IMR-90 (cell line): ENCODE measurements at regions not wholly inside any gene's neighbourhood (a gene's known extent, or its start where the extent isn't known, plus 50 kb on each side); places are given as distances from the start of the nearest gene placed in this dataset.

Source experiments
- ATAC-seq: fragments of 200-7000 bp; cut with Tn5 transposase; 2 replicates; pipeline ENCODE4 v1.9.1; 2020; ENCODE audit warnings: low read depth, mild to moderate bottlenecking, moderate library complexity
- BruUV-seq: library from RNA; stranded (reverse); fragments of 400-500 nt; replicated peaks from 2 replicates; lab custom pipeline; 2021; lab: Mats Ljungman, UMichigan
- CTCF ChIA-PET: fragments of 300-600 bp; formaldehyde crosslinking; extraction: SDS; loops from one replicate; lab custom pipeline; 2021; ENCODE audit warnings: antibody characterized with exemption; lab: Yijun Ruan, JAX
- POLR2A ChIA-PET: fragments of 300-600 bp; sonication (Branson Sonifier 250); formaldehyde crosslinking; loops from one replicate; lab custom pipeline; 2022; ENCODE audit warnings: antibody characterized with exemption; ENCODE audit not compliant: unreplicated experiment; lab: Charles Lee
- DNase-seq: peaks from one replicate; pipeline ENCODE4 v3.0.0; 2013
- H2AFZ ChIP-seq: replicated peaks from 2 replicates; pipeline ENCODE3; 2013; ENCODE audit warnings: low read length, mild to moderate bottlenecking; ENCODE audit not compliant: poor library complexity
- H2AK5ac ChIP-seq: 2 replicates; pipeline ENCODE4 v1.6.1; 2013; ENCODE audit warnings: low read depth, low read length, inconsistent platforms
- H2AK9ac ChIP-seq: replicated peaks from 2 replicates; pipeline ENCODE3; 2013; ENCODE audit warnings: mild to moderate bottlenecking, low read depth, low read length, moderate library complexity; ENCODE audit not compliant: poor library complexity
- H2BK120ac ChIP-seq: 2 replicates; pipeline ENCODE4 v1.6.1; 2013; ENCODE audit warnings: low read depth, low read length, inconsistent platforms
- H2BK15ac ChIP-seq: 3 replicates; pipeline ENCODE4 v1.6.1; 2013; ENCODE audit warnings: low read depth, low read length, inconsistent platforms
- H2BK20ac ChIP-seq: 2 replicates; pipeline ENCODE4 v1.6.1; 2013; ENCODE audit warnings: low read depth, mild to moderate bottlenecking, inconsistent platforms, low read length, moderate library complexity
- H2BK5ac ChIP-seq: 2 replicates; pipeline ENCODE4 v1.6.1; 2013; ENCODE audit warnings: mild to moderate bottlenecking, low read depth, low read length, inconsistent platforms; ENCODE audit not compliant: poor library complexity, severe bottlenecking
- H3K14ac ChIP-seq: replicated peaks from 2 replicates; pipeline ENCODE4 v1.6.1; 2013; ENCODE audit warnings: low read depth, low read length, inconsistent platforms
- H3K18ac ChIP-seq: 2 replicates; pipeline ENCODE4 v1.6.1; 2013; ENCODE audit warnings: low read depth, low read length, control low read depth
- H3K23ac ChIP-seq: 2 replicates; pipeline ENCODE4 v1.6.1; 2013; ENCODE audit warnings: low read depth, low read length, inconsistent platforms
- H3K27ac ChIP-seq: 2 replicates; pipeline ENCODE4 v1.5.1; 2013; ENCODE audit warnings: mild to moderate bottlenecking, control low read depth, low read length; ENCODE audit not compliant: insufficient read depth
- H3K27me3 ChIP-seq: 2 replicates; pipeline ENCODE4 v1.6.1; 2013; ENCODE audit warnings: low read length; ENCODE audit not compliant: control insufficient read depth, insufficient read depth
- H3K36me3 ChIP-seq: 2 replicates; pipeline ENCODE4 v1.6.1; 2013; ENCODE audit warnings: low read length, mixed read lengths; ENCODE audit not compliant: control insufficient read depth, insufficient read depth
- H3K4ac ChIP-seq: 2 replicates; pipeline ENCODE4 v1.6.1; 2013; ENCODE audit warnings: low read depth, low read length, inconsistent platforms
- H3K4me1 ChIP-seq: 2 replicates; pipeline ENCODE4 v1.6.1; 2013; ENCODE audit warnings: low read length, mixed read lengths; ENCODE audit not compliant: control insufficient read depth, insufficient read depth
- H3K4me2 ChIP-seq: 2 replicates; pipeline ENCODE4 v1.6.1; 2013; ENCODE audit warnings: low read depth, mild to moderate bottlenecking, control low read depth, low read length, moderate library complexity
- H3K4me3 ChIP-seq: 2 replicates; pipeline ENCODE4 v1.5.1; 2013; ENCODE audit warnings: low read depth, mild to moderate bottlenecking, control low read depth, low read length, moderate library complexity; ENCODE audit not compliant: insufficient read depth
- H3K56ac ChIP-seq: 2 replicates; pipeline ENCODE4 v1.6.1; 2013; ENCODE audit warnings: low read length, inconsistent platforms; ENCODE audit not compliant: insufficient read depth; ENCODE audit errors: extremely low read depth
- H3K79me1 ChIP-seq, 2 experiments: 2 replicates each; pipeline ENCODE4 v1.6.1; 2013; ENCODE audit warnings: low read length in 2 of 2, inconsistent platforms in 1 of 2, low read depth in 1 of 2
- H3K9ac ChIP-seq: 2 replicates; pipeline ENCODE4 v1.6.1; 2013; ENCODE audit warnings: low read depth, low read length, control low read depth
- H3K9me1 ChIP-seq: 2 replicates; pipeline ENCODE4 v1.6.1; 2013; ENCODE audit warnings: low read length, inconsistent platforms; ENCODE audit not compliant: insufficient read depth
- H3K9me3 ChIP-seq: 2 replicates; pipeline ENCODE4 v1.6.1; 2013; ENCODE audit warnings: low read length; ENCODE audit not compliant: control insufficient read depth, insufficient read depth
- H4K20me1 ChIP-seq: 2 replicates; pipeline ENCODE4 v1.6.1; 2013; ENCODE audit warnings: low read length, inconsistent platforms; ENCODE audit not compliant: insufficient read depth
- H4K5ac ChIP-seq: 2 replicates; pipeline ENCODE4 v1.6.1; 2013; ENCODE audit warnings: mild to moderate bottlenecking, low read depth, low read length, control low read depth
- H4K8ac ChIP-seq, 2 experiments: 2 replicates each; pipeline ENCODE4 v1.6.1; 2013; ENCODE audit warnings: low read depth in 2 of 2, low read length in 2 of 2, control low read depth in 1 of 2, inconsistent platforms in 1 of 2
- H4K91ac ChIP-seq: 2 replicates; pipeline ENCODE4 v1.6.1; 2013; ENCODE audit warnings: low read depth, low read length, inconsistent platforms; ENCODE audit not compliant: insufficient read depth
- MAFK ChIP-seq: IDR thresholded peaks from 2 replicates; pipeline ENCODE4 v1.6.1; 2012; ENCODE audit warnings: low read depth, low read length, improper control_type of control experiment
- WGBS, 2 experiments: methylation state at CpG; one replicate each; pipeline versions ENCODE4 v1.1.5 to v1.1.7; 2013; ENCODE audit warnings: missing lambda C conversion rate in 2 of 2; ENCODE audit not compliant: insufficient read length in 1 of 2; ENCODE audit errors: extremely low coverage in 2 of 2; 5-methylcytosine and 5-hydroxymethylcytosine counted together
- dilution Hi-C: fragments of 300-500 bp; cut with HindIII; formaldehyde crosslinking; loops from one replicate; pipeline ENCODE4 v1.14.3; 2018; ENCODE audit warnings: low sequenced_read_pairs; ENCODE audit not compliant: unreplicated experiment
- in situ Hi-C: fragments of 300-500 bp; cut with MboI; formaldehyde crosslinking; loops from 3 replicates; pipeline ENCODE4 v1.14.3; 2019; ENCODE audit warnings: low sequenced_read_pairs, inconsistent platforms, mixed read lengths
- intact Hi-C: fragments of 100-400 bp; cut with micrococcal nuclease; formaldehyde crosslinking; loops from 2 replicates; pipeline ENCODE4 v1.10.0; 2022

DNA sequence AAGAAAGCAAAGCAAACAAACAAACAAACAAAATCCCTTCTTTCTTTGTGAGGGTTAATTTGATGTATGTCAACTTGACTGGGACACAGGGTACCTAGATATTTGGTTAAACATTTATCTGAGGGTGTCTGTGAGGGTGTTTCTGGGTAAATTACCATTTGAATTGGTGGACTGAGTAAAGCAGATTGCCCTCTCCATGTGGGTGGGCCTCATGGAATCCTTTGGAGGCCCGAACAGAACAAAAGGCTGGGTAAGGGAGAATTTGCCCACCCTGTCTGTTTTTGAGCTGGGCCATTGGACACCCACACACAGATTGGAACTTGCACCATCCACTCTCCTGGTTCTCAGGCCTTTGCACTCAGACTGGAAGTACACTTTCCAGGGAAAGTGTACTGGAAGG lies 628.8 kb upstream of the CITED2 start:
- Histone ChIP-seq H2AK9ac (no peak overlapping the region), H4K5ac (peak overlapping the region; percentile 30; the same call in 1 of the 2 replicates), H4K8ac (peak overlapping the region in 1 of 2 experiments; percentile 66; a peak in 2 of 4 replicates), H4K91ac (peak overlapping the region; percentile 56), H3K79me1 (no peaks in the 10 kb centered on the region), H2BK5ac (no peak overlapping the region), H3K9ac (no peak overlapping the region), H4K20me1 (no peaks in the 10 kb centered on the region), H3K56ac (peak overlapping the region; percentile 33; the same call in 1 of the 2 replicates), H2BK15ac (peak overlapping the region; percentile 71; the same call in 2 of the 3 replicates), H3K27me3 (no peaks in the 10 kb centered on the region), H3K4me1 (peaks cover 2% of the 10 kb centered on the region; the same call in 1 of the 2 replicates), H3K27ac (no peak overlapping the region), H3K9me3 (no peaks in the 10 kb centered on the region), H3K4me3 (no peak overlapping the region), H2AFZ (peak overlapping the region; percentile 72), H3K36me3 (no peaks in the 10 kb centered on the region), H3K23ac (no peak overlapping the region), H2AK5ac (0 out of 2 replicates have a peak overlapping the region, but pooled peaks have one; percentile 78), H3K4me2 (no peak overlapping the region), H2BK20ac (peak overlapping the region; percentile 86), H3K4ac (peak overlapping the region; percentile 79), H3K18ac (no peak overlapping the region), H2BK120ac (peak overlapping the region; percentile 77), H3K9me1 (no peaks in the 10 kb centered on the region), H3K14ac (peak overlapping the region; percentile 83; the same call in 1 of the 2 replicates)
- no CpG with 5 or more reads among the region's 1 CpG for WGBS, 2 experiments
- ATAC-seq (no peak), DNase-seq (no peak)
- dilution Hi-C loops (no loop called here), in situ Hi-C loops (no loop called here), intact Hi-C loops (no loop called here)
- ChIA-PET POLR2A (no interaction called here), CTCF (no interaction called here)
- no peak for TF ChIP-seq MAFK
- BruUV-seq, result no TSS peak
